Skeletal muscle satellite cell (primary cell): ENCODE measurements at regions not wholly inside any gene's neighbourhood (a gene's known extent, or its start where the extent isn't known, plus 50 kb on each side); places are given as distances from the start of the nearest gene placed in this dataset.

Experiments used
- H3K27me3 ChIP-seq: 2 replicates; pipeline ENCODE4 v1.7.0; 2013; ENCODE audit warnings: low read length; ENCODE audit not compliant: control insufficient read depth, insufficient read depth
- H3K36me3 ChIP-seq: 2 replicates; pipeline ENCODE4 v1.7.0; 2013; ENCODE audit warnings: mild to moderate bottlenecking, control low read depth, low read length; ENCODE audit not compliant: insufficient read depth
- H3K4me1 ChIP-seq: 2 replicates; pipeline ENCODE4 v1.7.0; 2013; ENCODE audit warnings: low read length; ENCODE audit not compliant: control insufficient read depth, insufficient read depth
- H3K4me2 ChIP-seq: 2 replicates; pipeline ENCODE4 v1.7.0; 2013; ENCODE audit warnings: mild to moderate bottlenecking, low read length
- H3K4me3 ChIP-seq: 2 replicates; pipeline ENCODE4 v1.7.0; 2013; ENCODE audit warnings: low read length
- H3K9ac ChIP-seq: 2 replicates; pipeline ENCODE4 v1.7.0; 2013; ENCODE audit warnings: mild to moderate bottlenecking, low read depth, low read length, moderate library complexity
- H3K9me3 ChIP-seq: replicated peaks from 2 replicates; pipeline ENCODE4 v1.7.0; 2013; ENCODE audit warnings: mild to moderate bottlenecking, control low read depth, low read length

DNA sequence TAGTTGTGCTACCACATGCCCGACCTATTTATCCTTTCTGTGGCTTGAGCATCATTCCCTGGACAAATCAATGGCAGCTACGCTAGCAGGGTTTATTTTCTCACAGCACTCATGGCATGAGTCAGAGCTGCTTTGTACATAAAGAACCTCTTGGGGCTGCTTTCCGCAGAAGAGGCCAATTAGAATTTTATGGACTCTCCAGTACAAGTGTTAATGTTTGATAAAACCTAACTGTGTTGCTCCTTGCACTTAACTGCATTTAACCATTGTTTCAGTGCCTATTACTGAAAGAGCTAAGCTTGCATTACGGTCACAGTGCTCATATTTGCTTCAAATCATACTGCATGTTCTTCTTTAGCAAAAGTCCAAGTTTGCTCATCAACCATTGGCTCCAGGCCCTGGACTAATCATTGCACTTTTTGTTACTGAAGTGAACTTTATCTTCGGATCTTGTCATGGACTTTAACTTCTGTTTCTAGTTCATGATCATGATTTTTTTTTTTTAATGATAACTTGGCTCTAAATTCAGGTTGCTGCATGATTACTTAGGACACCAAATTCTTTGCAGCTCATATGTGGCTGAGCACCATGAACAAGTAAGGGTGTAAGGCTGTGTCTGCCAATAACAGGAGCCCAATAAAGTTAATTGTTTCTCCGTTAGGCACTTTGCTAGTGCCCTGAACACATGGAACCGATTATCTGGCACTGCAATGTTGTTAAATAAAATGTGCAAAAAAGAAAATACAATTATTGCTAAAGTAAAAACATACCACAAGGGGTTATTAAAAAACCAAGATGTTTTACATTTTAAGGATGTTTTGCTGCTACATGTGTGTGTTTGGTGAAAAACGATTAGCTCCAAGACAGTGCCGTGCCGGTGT lies 492.2 kb downstream of the KCNJ2 start:
- H3K36me3 ChIP-seq = no peaks in the 10 kb centered on the region
- no peak overlapping the region for H3K4me2 ChIP-seq
- H3K27me3 ChIP-seq = no peaks in the 10 kb centered on the region
- H3K9ac ChIP-seq = no peak overlapping the region
- H3K4me1 ChIP-seq = peaks cover 3% of the 10 kb centered on the region
- no peak overlapping the region for H3K4me3 ChIP-seq
- H3K9me3 ChIP-seq = no peaks in the 10 kb centered on the region

DNA sequence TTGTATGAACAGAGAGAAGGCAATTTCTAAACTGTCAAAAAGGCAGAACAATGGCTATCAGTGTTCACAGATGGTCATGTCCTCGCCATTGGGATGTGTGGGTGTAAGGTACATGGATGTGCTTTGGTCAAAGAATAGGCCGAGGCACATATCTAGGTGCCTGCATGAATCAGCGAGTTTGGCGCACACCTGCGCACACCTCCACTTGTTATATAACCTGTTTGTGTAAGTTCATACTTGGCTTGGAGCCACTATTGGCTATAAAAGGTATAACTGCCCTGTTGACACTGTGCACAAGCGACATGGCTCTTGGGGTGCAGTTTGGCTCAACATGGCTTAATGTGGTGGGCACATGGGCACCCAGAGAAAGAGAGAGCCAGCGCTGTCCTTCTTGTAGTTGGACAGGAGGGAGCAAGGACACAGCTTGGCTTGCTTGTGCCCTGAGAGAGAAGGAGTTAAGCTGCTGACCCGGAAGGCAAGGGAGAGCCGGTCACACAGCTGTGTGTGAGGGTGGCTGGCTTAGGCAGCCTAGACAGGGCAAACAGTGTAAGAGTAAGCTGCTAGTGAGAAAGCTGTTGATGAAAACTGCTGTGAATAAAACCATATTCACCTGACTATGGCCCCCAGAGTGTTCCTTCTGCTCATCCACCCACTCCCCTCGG lies 499.1 kb downstream of the KCNJ2 start:
- no peak overlapping the region for H3K4me2 ChIP-seq
- H3K4me1 ChIP-seq = no peaks in the 10 kb centered on the region
- H3K9me3 ChIP-seq = no peaks in the 10 kb centered on the region
- no peak overlapping the region for H3K4me3 ChIP-seq
- no peak overlapping the region for H3K9ac ChIP-seq
- no peaks in the 10 kb centered on the region for H3K27me3 ChIP-seq
- H3K36me3 ChIP-seq = no peaks in the 10 kb centered on the region

DNA sequence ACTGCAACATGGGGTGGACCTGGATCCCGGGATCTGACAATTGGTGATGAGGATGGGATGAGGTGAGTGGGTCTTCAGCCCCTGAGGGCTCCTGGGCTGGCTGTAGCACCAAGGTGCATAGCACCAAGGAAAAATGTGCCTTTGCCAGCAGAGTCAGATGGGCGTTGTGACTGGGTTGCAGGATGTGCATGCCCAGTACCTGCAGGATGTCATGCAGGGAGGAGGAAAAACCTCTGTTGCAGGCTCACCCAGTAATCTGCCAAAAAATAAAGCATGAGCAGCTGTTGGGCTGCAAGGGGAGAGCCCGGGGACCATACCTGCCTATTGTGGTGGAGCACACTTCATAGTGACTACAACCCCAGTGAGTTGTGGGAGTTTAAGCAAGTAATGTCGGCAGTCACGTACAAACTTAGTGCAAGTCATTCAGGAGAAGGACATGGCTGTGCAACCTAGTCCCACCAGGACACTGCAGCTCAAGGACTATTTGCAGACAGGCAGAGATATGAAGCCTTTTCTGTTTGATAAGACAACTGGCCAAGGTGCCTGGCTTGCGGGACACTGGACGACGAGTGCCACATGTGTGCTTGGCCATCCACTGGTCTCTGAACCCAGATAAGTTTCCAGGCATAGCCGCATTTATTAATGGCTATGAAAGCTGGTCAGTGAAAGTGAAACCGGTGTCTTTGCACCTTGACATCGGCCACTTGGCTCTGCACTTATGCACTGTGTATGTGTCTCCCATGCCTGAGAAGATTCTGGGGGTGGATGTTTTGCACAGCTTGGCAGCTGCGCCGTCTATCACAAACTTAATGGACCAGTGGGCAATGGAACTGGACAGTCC lies 499.8 kb downstream of the KCNJ2 start:
- Histone ChIP-seq H3K9ac (no peak overlapping the region), H3K4me3 (no peak overlapping the region), H3K36me3 (no peaks in the 10 kb centered on the region), H3K27me3 (no peaks in the 10 kb centered on the region), H3K4me2 (no peak overlapping the region), H3K4me1 (no peaks in the 10 kb centered on the region), H3K9me3 (no peaks in the 10 kb centered on the region)

DNA sequence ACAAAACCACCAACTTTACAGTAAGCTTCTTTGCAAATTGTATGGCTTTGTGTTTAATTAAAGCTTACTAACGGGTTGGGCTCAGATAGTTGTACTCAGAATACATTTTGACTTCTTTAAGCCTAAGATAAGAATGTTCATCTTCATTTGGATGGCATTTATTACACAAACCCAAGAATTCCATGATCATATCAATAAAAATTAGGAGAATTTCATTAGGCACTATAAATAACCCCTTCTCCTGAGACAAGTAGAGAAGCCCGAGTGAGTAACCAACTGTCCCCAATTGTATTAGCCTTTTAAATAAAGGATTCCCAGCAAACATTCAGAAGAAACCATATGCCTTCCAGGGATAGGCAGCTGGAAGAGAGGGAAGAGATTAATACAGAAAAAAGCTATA lies 504.7 kb downstream of the KCNJ2 start:
- H3K4me2 ChIP-seq = no peak overlapping the region
- no peaks in the 10 kb centered on the region for H3K36me3 ChIP-seq
- no peaks in the 10 kb centered on the region for H3K9me3 ChIP-seq
- no peak overlapping the region for H3K9ac ChIP-seq
- H3K27me3 ChIP-seq = no peaks in the 10 kb centered on the region
- H3K4me3 ChIP-seq = no peak overlapping the region
- H3K4me1 ChIP-seq = no peaks in the 10 kb centered on the region

DNA sequence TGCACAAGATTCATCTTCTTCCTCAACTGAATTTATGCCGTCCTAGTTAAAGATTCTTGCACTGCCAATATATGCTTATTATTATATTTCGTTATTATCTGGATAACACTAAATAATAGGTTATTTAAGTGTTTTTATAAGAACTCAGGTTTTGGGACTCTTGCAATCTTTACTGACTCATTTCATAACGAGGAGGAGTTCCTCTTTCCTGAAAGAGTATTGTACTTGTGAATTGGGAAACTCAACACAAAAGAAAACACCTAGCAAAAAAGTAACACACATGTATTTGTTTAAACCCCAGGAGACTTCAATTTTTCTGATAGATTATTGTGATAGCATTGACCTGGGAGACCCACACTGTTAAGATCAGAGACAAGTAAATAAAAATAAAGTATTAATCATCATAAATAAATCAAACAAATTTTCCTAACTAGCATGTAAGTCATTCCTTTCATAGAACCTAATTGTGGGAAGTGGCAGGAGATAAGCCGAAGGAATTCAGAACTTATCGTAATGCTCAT lies 505.8 kb downstream of the KCNJ2 start:
- no peaks in the 10 kb centered on the region for H3K9me3 ChIP-seq
- H3K27me3 ChIP-seq = no peaks in the 10 kb centered on the region
- H3K4me2 ChIP-seq = no peak overlapping the region
- no peak overlapping the region for H3K9ac ChIP-seq
- no peak overlapping the region for H3K4me3 ChIP-seq
- no peaks in the 10 kb centered on the region for H3K36me3 ChIP-seq
- no peaks in the 10 kb centered on the region for H3K4me1 ChIP-seq

DNA sequence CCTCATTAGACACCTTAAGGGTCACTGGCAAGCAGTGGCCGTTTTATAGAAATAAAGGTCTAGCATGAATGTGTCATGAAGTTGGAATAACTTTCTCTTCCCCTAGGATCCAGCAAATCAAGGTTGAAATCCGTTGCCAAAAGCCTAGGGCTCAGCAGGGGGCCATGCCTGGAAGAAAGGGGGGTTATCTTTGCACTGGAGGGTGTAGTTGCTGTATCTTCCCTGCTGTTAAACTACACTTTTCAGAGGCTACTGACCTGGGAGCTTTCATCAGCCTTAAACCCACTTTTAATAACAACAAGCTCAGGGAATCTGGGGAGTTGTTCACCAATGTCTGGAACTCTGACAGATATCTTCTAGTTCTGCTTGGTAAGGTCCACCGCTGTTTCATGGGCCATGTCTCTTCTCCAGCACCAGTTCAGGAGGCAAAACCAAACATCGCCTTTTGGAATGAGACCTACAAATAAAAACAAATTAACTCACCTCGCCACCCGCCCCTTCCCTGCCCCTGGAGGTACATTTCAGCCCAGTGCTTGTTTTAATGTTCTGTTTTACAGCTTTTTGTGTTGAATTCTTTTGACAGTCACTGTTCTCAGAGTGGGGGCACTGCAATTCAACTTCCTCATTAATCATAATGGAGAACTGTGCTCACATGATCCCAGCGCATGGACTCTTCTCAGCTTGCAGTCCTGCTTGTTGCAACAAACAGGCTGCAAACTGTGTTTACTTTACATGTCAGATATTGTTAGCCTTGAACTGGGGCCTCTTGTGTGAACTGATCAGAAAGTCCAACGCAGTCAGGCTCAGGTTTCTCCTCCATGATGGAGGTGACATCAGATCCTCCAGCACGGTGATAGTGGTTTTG lies 508.7 kb downstream of the KCNJ2 start:
- Histone ChIP-seq H3K36me3 (no peaks in the 10 kb centered on the region), H3K9ac (no peak overlapping the region), H3K4me2 (no peak overlapping the region), H3K4me1 (no peaks in the 10 kb centered on the region), H3K9me3 (no peaks in the 10 kb centered on the region), H3K4me3 (no peak overlapping the region), H3K27me3 (no peaks in the 10 kb centered on the region)

DNA sequence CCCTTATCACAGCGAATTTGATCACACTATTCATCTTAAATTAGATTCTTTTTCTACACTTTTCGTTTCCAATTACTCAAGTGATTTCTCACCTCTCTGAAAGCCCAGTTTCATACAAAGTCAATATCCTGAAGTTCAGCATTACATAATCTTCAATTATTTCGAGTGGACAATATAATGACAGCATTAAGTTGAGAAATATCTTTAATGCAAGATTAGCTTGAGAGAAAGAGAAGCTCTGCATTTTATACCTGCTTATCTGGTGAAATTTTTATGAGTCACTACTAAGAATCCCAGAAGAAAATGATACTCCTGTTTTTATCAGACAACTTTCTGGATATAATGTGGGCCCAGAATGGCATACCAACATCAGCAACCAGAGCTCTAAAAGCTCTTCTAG lies 509.6 kb downstream of the KCNJ2 start:
- no peak overlapping the region for H3K9ac ChIP-seq
- no peak overlapping the region for H3K4me2 ChIP-seq
- H3K4me3 ChIP-seq = no peak overlapping the region
- H3K36me3 ChIP-seq = no peaks in the 10 kb centered on the region
- no peaks in the 10 kb centered on the region for H3K9me3 ChIP-seq
- H3K4me1 ChIP-seq = no peaks in the 10 kb centered on the region
- H3K27me3 ChIP-seq = no peaks in the 10 kb centered on the region

DNA sequence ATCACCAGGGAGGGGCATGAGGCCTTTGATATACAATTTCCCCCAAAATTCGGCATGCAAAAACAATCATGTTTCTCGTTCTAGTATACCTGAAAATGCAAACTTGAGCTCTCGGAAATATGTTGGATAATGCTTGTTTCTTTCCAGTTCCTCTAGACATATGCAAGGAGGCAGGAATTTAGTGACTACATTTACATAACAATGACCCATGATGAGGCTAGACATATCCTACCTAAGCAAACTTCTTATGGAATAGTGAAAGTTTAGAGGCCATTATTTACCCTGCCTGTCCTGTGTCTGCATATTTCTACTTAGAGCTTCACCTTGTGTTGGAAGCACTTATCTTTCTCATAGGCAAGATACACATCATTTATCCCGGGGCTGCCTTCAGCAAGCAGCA lies 514.6 kb downstream of the KCNJ2 start:
- no peak overlapping the region for H3K9ac ChIP-seq
- no peaks in the 10 kb centered on the region for H3K27me3 ChIP-seq
- H3K4me3 ChIP-seq = no peak overlapping the region
- no peaks in the 10 kb centered on the region for H3K4me1 ChIP-seq
- H3K9me3 ChIP-seq = no peaks in the 10 kb centered on the region
- H3K36me3 ChIP-seq = no peaks in the 10 kb centered on the region
- no peak overlapping the region for H3K4me2 ChIP-seq

DNA sequence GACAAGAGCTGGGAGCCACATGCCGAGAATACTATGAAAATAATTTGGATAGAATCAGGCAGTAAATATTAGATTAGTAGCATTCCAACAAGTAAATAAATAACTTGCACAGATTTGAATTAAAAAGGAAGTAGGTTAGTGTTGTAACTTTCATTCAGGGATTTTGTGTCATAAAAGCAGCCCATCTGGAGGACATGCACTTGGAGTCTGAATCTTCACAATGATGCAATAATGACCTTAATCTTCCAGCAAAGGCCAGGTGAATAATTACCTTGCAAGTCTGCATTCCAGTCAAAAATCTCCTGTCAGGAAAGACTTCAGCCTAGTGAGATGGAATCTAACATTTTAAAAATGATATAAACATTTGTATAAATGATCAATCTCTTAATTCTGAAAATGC lies 518.1 kb downstream of the KCNJ2 start:
- Histone ChIP-seq H3K4me1 (no peaks in the 10 kb centered on the region), H3K9ac (no peak overlapping the region), H3K27me3 (no peaks in the 10 kb centered on the region), H3K36me3 (no peaks in the 10 kb centered on the region), H3K9me3 (no peaks in the 10 kb centered on the region), H3K4me2 (no peak overlapping the region), H3K4me3 (no peak overlapping the region)

DNA sequence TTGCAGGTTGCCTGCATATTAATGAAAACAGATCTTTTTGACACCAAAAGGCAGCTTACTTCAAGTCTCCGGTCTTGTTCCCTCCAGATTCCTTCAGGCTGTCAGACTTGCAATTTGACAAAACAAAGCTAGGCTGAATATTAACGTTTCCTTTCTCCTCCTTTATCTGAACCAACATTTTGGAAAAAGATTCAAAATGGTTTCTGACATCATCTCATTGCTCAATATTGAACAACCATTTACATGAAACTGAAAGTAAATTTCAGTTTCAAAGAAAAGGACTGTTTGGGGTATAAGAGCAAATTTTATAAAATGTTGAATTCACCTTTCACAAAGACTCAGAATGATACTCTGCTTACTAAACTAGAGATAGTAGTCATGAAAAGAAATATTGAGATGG lies 521.8 kb downstream of the KCNJ2 start:
- H3K4me1 ChIP-seq = no peaks in the 10 kb centered on the region
- no peaks in the 10 kb centered on the region for H3K36me3 ChIP-seq
- H3K27me3 ChIP-seq = no peaks in the 10 kb centered on the region
- no peak overlapping the region for H3K4me3 ChIP-seq
- no peak overlapping the region for H3K4me2 ChIP-seq
- no peak overlapping the region for H3K9ac ChIP-seq
- no peaks in the 10 kb centered on the region for H3K9me3 ChIP-seq
